GM12891 (cell line): ENCODE measurements at regions not wholly inside any gene's neighbourhood (a gene's known extent, or its start where the extent isn't known, plus 50 kb on each side); places are given as distances from the start of the nearest gene placed in this dataset.

Experiments
- DNase-seq: peaks from one replicate; pipeline ENCODE4 v3.0.0; 2011; ENCODE audit warnings: low spot score; ENCODE audit not compliant: insufficient read length
- FAIRE-seq: peaks from 2 replicates; lab custom pipeline; 2011; peaks lifted over from hg19 to GRCh38; lab: Jason Lieb, UNC
- PAX5 ChIP-seq: IDR thresholded peaks from 2 replicates; pipeline ENCODE4 v1.6.1; 2011; ENCODE audit warnings: low read length, moderate library complexity, mild to moderate bottlenecking; ENCODE audit not compliant: insufficient read depth, severe bottlenecking
- POLR2A ChIP-seq: IDR thresholded peaks from 2 replicates; pipeline ENCODE4 v1.6.1; 2011; ENCODE audit warnings: low read depth, low read length, control low read depth
- POLR2AphosphoS5 ChIP-seq: IDR thresholded peaks from 2 replicates; pipeline ENCODE4 v1.6.1; 2011; ENCODE audit warnings: low read depth, low read length, control low read depth
- POU2F2 ChIP-seq: IDR thresholded peaks from 2 replicates; pipeline ENCODE4 v1.6.1; 2011; ENCODE audit warnings: low read depth, mild to moderate bottlenecking, control low read depth, low read length, moderate library complexity
- SPI1 ChIP-seq: IDR thresholded peaks from 2 replicates; pipeline ENCODE4 v1.6.1; 2011; ENCODE audit warnings: low read depth, low read length, control low read depth
- TAF1 ChIP-seq: IDR thresholded peaks from 2 replicates; pipeline ENCODE4 v1.6.1; 2011; ENCODE audit warnings: low read depth, low read length, control low read depth

DNA sequence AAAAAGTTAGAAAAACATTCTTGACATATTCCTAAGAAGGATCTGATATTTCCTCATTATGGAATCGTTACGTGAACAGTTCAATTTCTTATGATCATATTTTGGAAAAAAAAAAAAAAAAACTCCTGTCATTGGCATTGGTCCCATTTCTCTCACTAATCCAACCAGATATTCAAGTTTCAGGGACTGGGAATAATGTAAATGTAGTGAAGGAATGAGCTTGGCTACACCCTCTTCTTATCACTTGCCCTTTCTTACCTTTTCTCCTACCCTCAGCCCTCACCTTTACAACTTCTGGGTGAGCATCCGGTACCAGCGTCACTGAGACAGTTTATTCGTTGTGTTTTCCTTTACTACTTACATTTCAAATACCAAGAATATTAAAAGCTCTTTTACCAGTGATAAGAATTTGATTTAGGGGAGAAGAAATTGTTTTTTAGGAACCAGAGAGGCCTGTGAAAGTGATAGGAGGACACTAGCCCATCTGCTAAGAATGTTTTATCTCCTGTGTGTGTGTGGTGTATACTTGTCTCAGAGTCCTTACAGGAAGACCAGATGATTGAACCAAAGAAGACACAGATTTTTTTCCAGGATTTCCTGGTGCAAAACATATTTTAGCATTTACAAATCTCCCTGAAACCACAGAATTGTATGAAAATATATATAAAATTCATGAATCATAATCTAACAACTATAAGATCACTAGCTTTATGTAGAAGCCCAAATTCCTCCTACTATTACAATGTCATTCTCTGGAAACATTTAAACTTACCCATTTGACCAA is 946.7 kb downstream of the ZPLD1 start:
- no peak for TF ChIP-seq SPI1
- TF ChIP-seq POLR2AphosphoS5: no peak
- no peak for TF ChIP-seq POU2F2
- TF ChIP-seq TAF1: no peak
- TF ChIP-seq PAX5: no peak
- TF ChIP-seq POLR2A: no peak
- no peak for DNase-seq
- FAIRE-seq: no peak

DNA sequence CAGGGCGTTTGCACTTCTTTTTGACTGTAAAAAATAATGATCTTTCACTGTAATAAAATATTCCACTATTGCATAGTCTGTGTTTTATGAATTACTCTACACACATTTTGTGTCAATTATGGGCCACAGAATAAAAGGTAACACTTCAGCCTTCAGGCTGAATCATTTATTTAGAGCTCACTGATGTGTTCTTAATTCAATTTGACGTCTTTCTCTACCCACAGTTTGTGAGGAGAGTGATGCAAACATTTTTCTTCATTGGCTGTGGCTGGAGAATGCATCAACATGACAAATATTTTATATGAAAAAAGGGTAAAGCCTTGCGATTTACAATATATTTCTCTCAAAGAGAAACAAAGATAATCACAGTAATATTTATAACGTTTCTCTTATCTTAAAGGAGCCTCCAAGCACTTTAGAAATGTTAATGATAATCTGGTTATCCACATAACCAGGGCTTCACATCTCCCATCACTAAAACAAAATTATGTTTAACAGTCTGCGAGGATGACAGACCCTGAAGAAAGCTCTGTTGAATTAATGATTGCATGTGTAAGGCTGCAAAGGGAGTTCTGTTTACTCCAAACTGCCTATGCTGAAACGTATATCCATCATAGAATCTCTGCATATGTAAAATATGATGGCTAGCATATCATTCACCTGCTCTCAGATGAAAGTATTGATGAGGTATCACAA is 951.3 kb downstream of the ZPLD1 start:
- TF ChIP-seq POU2F2: no peak
- TF ChIP-seq SPI1: no peak
- no peak for TF ChIP-seq TAF1
- no peak for TF ChIP-seq PAX5
- no peak for TF ChIP-seq POLR2AphosphoS5
- TF ChIP-seq POLR2A: no peak
- FAIRE-seq (no peak), DNase-seq (no peak)

DNA sequence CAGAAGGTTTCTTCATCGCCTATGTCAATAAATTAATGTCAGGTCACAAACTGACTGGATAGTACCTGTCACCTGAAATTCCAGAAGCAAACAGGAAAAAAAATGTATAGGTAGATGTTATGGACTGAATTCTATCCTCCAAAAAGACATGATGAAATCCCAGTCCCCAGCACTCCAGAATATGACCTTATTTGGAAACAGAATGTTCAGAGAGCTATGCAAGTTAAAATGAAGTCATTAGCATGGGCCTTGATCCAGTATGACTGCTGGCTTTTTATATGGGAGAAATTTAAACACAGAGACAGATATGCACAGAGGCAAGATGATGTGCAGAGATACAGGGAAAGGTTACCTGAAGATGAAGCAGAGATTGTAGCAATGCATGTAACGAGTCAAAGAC is 953.4 kb downstream of the ZPLD1 start:
- TF ChIP-seq SPI1: no peak
- no peak for TF ChIP-seq POLR2A
- TF ChIP-seq PAX5: no peak
- TF ChIP-seq POU2F2: no peak
- TF ChIP-seq TAF1: no peak
- TF ChIP-seq POLR2AphosphoS5: no peak
- DNase-seq (no peak), FAIRE-seq (no peak)

DNA sequence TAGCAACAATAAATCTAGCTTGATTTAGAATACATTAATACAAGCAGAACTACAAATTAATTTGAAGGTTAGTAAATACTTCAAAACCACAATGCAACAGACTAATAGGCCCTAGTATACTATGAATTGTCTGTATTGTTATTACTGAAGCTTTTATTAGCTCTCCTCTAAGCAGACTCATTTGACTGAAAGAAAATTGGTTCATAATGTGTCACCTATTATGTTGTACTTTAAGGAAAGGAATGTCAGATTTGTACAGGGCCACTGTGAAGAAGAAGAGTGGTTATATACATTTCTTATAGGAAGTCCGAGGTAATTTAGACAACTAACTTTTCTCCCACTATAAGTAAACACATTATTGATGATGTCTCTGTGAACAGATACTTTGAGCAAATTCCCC is 954.5 kb downstream of the ZPLD1 start:
- no peak for TF ChIP-seq POLR2A
- TF ChIP-seq POU2F2: no peak
- TF ChIP-seq PAX5: no peak
- no peak for TF ChIP-seq SPI1
- TF ChIP-seq TAF1: no peak
- TF ChIP-seq POLR2AphosphoS5: no peak
- no peak for DNase-seq
- no peak for FAIRE-seq

DNA sequence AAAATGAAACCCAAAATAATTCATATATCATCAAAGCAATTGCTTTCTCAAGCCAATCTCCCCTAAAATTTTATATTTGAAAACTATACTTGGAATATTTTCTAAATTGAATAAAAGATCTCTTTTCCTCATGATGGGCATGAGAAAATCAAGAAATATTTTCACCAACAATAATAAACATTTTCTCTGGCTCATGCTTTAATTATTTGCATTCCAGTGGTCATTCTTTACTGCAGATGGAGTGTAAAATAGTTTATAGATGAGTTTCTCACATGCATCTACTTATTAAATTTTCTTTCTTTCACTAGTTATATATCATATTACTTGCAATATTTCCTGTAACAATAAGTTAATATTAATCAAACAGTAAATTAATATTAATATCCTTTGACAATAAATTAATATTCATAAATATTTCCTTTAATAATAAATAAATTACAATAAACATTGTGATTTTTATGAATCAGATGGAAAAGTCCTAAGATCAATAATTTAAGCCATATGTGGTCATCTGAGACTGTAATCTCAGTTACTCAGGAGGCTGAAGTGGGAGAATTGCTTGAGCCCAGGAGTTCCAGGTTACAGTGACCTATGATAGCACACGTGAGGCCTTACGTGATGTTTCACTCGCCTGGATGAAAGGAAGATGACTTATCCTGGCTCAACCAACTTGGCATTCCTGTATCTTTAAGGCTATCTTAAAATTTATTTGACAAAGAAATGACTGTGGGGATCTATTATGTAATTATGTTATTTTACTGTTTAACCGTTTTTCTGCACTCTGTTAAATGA is 958.8 kb downstream of the ZPLD1 start:
- TF ChIP-seq SPI1 (no peak), POU2F2 (no peak), POLR2A (no peak), TAF1 (no peak), PAX5 (no peak), POLR2AphosphoS5 (no peak)
- DNase-seq: no peak
- no peak for FAIRE-seq

DNA sequence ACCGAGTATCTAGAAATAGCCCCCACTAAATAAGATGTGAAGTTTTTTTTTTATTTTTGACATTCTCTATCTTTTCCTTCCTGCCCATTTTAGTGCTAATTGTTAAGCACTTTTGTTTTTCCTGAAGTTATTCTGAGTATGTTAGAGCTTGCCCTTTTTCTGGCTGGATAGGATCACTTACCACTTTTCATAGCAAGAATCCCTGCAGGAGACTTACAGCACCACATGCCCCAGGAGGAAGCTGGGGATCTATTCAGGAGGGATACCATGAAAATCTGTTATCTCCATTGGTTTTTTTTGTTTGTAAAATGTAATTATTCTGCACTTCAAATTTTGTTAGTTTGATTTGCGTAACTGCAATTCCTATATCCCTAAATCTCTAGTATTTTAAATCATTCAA is 968.4 kb downstream of the ZPLD1 start:
- TF ChIP-seq POU2F2: no peak
- TF ChIP-seq SPI1: no peak
- TF ChIP-seq POLR2AphosphoS5: no peak
- TF ChIP-seq POLR2A: no peak
- no peak for TF ChIP-seq PAX5
- TF ChIP-seq TAF1: no peak
- no peak for DNase-seq
- no peak for FAIRE-seq

DNA sequence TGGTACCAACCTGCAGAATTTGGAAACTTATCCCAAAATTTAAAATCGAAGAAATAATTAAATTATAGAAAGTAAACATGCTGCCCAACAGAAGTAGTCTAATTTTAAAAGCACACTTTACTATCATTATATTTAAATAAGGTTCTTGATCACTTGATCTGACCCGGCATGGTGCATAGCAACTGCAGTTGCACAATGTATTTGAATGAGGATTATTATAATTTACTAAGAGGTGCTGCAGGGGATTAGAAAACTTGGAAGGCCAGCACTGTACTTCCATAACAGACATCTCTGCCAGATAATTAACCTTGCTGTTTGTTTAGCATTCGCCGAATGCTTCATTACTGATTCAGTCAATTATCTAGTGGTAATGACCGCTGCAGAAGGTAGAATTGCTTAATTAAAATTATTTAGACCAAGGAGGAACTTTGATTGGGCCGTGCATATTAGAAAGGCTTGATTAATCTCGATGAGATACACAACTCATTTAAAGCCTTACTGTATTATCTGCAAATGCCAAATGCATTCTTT is 971.6 kb downstream of the ZPLD1 start:
- TF ChIP-seq POU2F2 (no peak), SPI1 (no peak)
- no peak for FAIRE-seq

DNA sequence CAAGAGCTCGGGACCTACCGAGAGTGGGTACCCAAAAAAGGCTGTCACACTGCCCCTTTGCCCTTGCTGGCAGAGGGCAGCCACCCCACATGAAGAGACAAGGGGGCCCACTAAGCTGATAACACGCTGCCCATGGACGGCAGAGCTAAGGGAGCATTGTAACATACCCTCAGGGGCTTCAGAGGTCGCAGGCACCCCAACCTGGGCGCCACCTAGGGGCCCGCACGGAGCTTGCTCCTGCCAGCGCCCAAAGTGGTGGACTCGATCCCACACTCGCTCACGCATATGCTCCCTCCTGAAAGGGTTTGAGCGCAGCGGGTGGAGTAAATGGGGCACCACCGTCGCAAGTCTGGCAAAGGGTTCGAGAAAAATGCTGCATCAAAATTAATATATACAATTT is 975.4 kb downstream of the ZPLD1 start:
- no peak for TF ChIP-seq TAF1
- no peak for TF ChIP-seq SPI1
- no peak for TF ChIP-seq POLR2AphosphoS5
- DNase-seq (no peak), FAIRE-seq (no peak)

More for the DNA sequence above, 971.6 kb downstream of the ZPLD1 start:
- no peak for DNase-seq

DNA sequence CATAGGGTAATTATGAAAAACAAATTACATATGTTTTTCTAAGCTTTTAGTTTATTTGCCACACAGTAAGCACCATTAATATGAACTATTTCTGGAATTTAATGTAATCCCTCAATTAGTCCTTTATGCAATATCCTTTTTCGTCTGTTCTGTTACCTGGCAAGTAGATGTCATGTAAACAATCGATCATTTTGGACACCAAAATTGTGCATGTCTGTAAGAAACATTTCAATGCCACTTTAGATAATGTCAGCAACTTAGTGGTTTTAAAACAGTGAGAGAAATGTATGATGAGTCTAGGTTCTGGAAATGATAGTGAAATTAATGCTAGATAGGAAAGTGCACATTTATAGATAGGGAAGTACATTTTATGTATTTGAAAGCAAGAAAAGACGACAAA is 986.6 kb downstream of the ZPLD1 start:
- no peak for FAIRE-seq
- TF ChIP-seq SPI1: no peak
- no peak for TF ChIP-seq POLR2A
- TF ChIP-seq POLR2AphosphoS5: no peak
- no peak for TF ChIP-seq PAX5
- no peak for TF ChIP-seq POU2F2
- TF ChIP-seq TAF1: no peak
- DNase-seq: no peak

DNA sequence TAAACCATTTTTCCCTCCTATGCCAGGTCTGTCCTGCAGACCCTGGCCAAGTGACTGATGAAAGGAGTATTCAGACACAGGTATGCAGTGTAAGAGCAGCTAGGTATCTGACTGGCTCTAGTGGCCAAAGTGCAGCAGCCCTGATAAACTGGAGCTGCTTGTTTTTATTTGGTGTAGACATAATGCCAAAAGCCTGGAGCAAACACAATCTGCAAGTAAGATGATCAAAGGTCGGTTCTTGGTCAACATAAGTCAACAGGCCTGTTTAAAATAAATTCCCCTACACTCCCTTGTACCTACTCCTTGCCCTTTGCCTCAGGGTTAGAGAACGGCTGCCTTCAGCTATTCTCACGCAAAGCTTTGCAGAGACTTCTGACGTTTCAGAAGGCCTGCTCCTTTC is 1003.1 kb downstream of the ZPLD1 start:
- TF ChIP-seq POLR2A: no peak
- no peak for TF ChIP-seq SPI1
- TF ChIP-seq TAF1: no peak
- TF ChIP-seq POLR2AphosphoS5: no peak
- TF ChIP-seq PAX5: no peak
- TF ChIP-seq POU2F2: no peak
- no peak for FAIRE-seq
- no peak for DNase-seq
